CD14-positive monocyte (primary cell): ENCODE measurements at regions not wholly inside any gene's neighbourhood (a gene's known extent, or its start where the extent isn't known, plus 50 kb on each side); places are given as distances from the start of the nearest gene placed in this dataset.
A peak's percentile ranks its signal among the peaks of the same experiment; 100 is the strongest.

Source experiments
- DNase-seq, 3 donors: peaks; one replicate each; pipeline ENCODE4 v3.0.0-alpha.2; 2011 to 2022
- H2AFZ ChIP-seq: 2 replicates; pipeline ENCODE4 v1.6.0; 2012; ENCODE audit warnings: mild to moderate bottlenecking, low read depth, low read length, inconsistent platforms; ENCODE audit not compliant: insufficient read depth, poor library complexity, severe bottlenecking
- H3K27ac ChIP-seq, 2 donors: 1 replicate in 1 of 2; 2 replicates in 1 of 2; pipeline ENCODE4 v1.5.1; 2012 to 2013; ENCODE audit warnings: low read length in 2 of 2, control low read depth in 1 of 2, inconsistent platforms in 1 of 2, low read depth in 1 of 2, mild to moderate bottlenecking in 1 of 2
- H3K27me3 ChIP-seq, 2 donors: one replicate each; pipeline versions ENCODE4 v1.6.0 to v1.6.1; 2011 to 2013; ENCODE audit warnings: low read length in 2 of 2; ENCODE audit not compliant: control insufficient read depth in 2 of 2, insufficient read depth in 2 of 2
- H3K36me3 ChIP-seq, 2 donors: replicated peaks in 1 of 2; 1 replicate in 1 of 2; 2 replicates in 1 of 2; pipeline versions ENCODE4 v1.5.1 to v1.6.1; 2012 to 2013; ENCODE audit warnings: low read length in 2 of 2, control low read depth in 1 of 2, inconsistent platforms in 1 of 2, mild to moderate bottlenecking in 1 of 2; ENCODE audit not compliant: insufficient read depth in 2 of 2, control insufficient read depth in 1 of 2
- H3K4me1 ChIP-seq, 2 donors: 1 replicate in 1 of 2; 2 replicates in 1 of 2; pipeline versions ENCODE4 v1.5.1 to v1.6.1; 2012 to 2013; ENCODE audit warnings: low read length in 2 of 2, control low read depth in 1 of 2, inconsistent platforms in 1 of 2, mild to moderate bottlenecking in 1 of 2, moderate library complexity in 1 of 2; ENCODE audit not compliant: insufficient read depth in 2 of 2, control insufficient read depth in 1 of 2
- H3K4me2 ChIP-seq: replicated peaks from 2 replicates; pipeline ENCODE3; 2012; ENCODE audit warnings: low read length, moderate library complexity, mild to moderate bottlenecking; ENCODE audit not compliant: poor library complexity, severe bottlenecking; ENCODE audit errors: extremely low read depth
- H3K4me3 ChIP-seq, 3 experiments: fragments of 200-600 bp in 1 of 3; sonication (generic) in 1 of 3; replicated peaks in 1 of 3; 1 replicate in 2 of 3; 2 replicates in 1 of 3; pipeline ENCODE4 v1.5.1; 2011 to 2013; ENCODE audit warnings: low read length in 3 of 3, mild to moderate bottlenecking in 3 of 3, control low read depth in 2 of 3, low read depth in 2 of 3, inconsistent platforms in 1 of 3, moderate library complexity in 1 of 3
- H3K79me2 ChIP-seq: 2 replicates; pipeline ENCODE4 v1.6.0; 2012; ENCODE audit warnings: mild to moderate bottlenecking, control low read depth, inconsistent platforms, low read length, moderate library complexity; ENCODE audit not compliant: insufficient read depth
- H3K9ac ChIP-seq: 2 replicates; pipeline ENCODE4 v1.6.0; 2017; ENCODE audit warnings: low read length, mild to moderate bottlenecking; ENCODE audit not compliant: insufficient read depth, poor library complexity, severe bottlenecking
- H3K9me3 ChIP-seq, 2 donors: replicated peaks in 1 of 2; 1 replicate in 1 of 2; 2 replicates in 1 of 2; pipeline versions ENCODE4 v1.5.1 to v1.6.1; 2012 to 2013; ENCODE audit warnings: low read length in 2 of 2, control low read depth in 1 of 2; ENCODE audit not compliant: control insufficient read depth in 1 of 2, insufficient read depth in 1 of 2
- H4K20me1 ChIP-seq: 2 replicates; pipeline ENCODE4 v1.6.0; 2012; ENCODE audit warnings: mild to moderate bottlenecking, low read length, control low read depth, moderate library complexity; ENCODE audit not compliant: insufficient read depth
- H3K27ac Mint-ChIP-seq, 7 donors: one replicate each; pipeline ENCODE4 v1.8.0; 2020; ENCODE audit warnings: mild to moderate bottlenecking in 7 of 7, mixed read lengths in 7 of 7, moderate library complexity in 6 of 7, inconsistent platforms in 2 of 7
- H3K27me3 Mint-ChIP-seq, 3 donors: one replicate each; pipeline ENCODE4 v1.8.0; 2021 to 2022; ENCODE audit warnings: low read depth in 3 of 3, mild to moderate bottlenecking in 3 of 3, mixed read lengths in 3 of 3, moderate library complexity in 3 of 3, inconsistent platforms in 1 of 3
- H3K36me3 Mint-ChIP-seq, 2 donors: one replicate each; pipeline ENCODE4 v1.8.0; 2020; ENCODE audit warnings: mixed read lengths in 2 of 2, inconsistent platforms in 1 of 2, mild to moderate bottlenecking in 1 of 2
- H3K4me1 Mint-ChIP-seq: one replicate; pipeline ENCODE4 v1.8.0; 2020; ENCODE audit warnings: mild to moderate bottlenecking, mixed read lengths
- H3K4me3 Mint-ChIP-seq, 2 donors: one replicate each; pipeline ENCODE4 v1.8.0; 2020; ENCODE audit warnings: mild to moderate bottlenecking in 2 of 2, mixed read lengths in 2 of 2, moderate library complexity in 1 of 2
- H3K9me3 Mint-ChIP-seq, 7 donors: one replicate each; pipeline ENCODE4 v1.8.0; 2020 to 2022; ENCODE audit warnings: mixed read lengths in 7 of 7, mild to moderate bottlenecking in 6 of 7, moderate library complexity in 6 of 7, inconsistent platforms in 2 of 7
- WGBS: methylation state at CpG from one replicate; pipeline ENCODE4 v1.1.5; 2013; ENCODE audit warnings: missing lambda C conversion rate; ENCODE audit not compliant: insufficient coverage; 5-methylcytosine and 5-hydroxymethylcytosine counted together
- intact Hi-C, 2 donors: fragments of 100-400 bp; cut with micrococcal nuclease; formaldehyde crosslinking; loops; one replicate each; pipeline versions ENCODE4 v1.15.0 to v1.15.1; 2023
- TF ChIP-seq, protein P1 (sequence below): fragments of 200-600 bp; IDR thresholded peaks from one replicate; pipeline ENCODE4 v1.8.0; 2022; ENCODE audit warnings: antibody characterized with exemption, mild to moderate bottlenecking

DNA sequence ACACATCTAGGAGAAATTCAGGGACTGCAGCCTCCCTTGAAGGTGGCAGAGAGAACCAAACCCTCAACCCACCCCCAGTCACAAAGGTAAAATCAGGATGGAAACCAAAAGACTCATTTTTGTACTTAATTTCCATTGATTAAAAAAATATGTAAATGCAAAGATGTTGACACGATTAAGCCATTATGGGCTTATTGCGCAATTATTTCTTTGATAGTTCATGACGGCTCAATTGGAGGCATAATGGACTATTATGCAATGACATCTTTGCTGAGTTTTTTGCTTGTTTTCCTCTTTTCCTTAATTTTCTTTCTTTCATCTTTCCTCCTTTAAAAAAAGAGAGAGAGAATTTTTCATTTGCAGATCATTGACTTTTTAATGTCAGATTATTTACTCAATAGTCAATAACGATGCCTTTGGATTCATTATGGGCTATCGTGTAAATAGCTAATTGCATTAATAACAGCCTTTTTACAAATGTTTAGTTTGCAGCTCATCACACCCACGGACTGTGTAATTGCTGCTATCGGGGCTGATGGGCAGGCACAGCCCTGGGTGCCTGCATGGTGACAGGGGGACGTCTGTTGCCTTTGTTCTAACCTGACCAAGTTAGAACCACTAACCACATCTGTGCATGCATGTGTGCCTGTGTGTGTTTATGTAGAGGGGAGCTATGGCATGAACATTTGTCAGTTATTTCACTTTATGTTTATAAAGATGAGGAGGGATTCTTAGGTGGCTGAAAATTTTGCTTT, 482.4 kb upstream of the TSHZ3 start:
- H2AFZ ChIP-seq, result no peak overlapping the region
- H3K27ac Mint-ChIP-seq, result peak overlapping the region in 1 of 7 donors; percentile 20
- H3K36me3 ChIP-seq, result no peaks in the 10 kb centered on the region
- no peaks in the 10 kb centered on the region for H3K27me3 Mint-ChIP-seq
- peaks cover 3 to 13% of the 10 kb centered on the region in 2 donors for H3K9me3 ChIP-seq
- H3K27me3 ChIP-seq, result no peaks in the 10 kb centered on the region
- no peaks in the 10 kb centered on the region for H3K36me3 Mint-ChIP-seq
- no peaks in the 10 kb centered on the region for H3K79me2 ChIP-seq
- H3K9me3 Mint-ChIP-seq, result peaks cover 2 to 11% (median 5%) of the 10 kb centered on the region in 7 donors
- intact Hi-C loops, result no loop called here
- no peak overlapping the region for H3K4me2 ChIP-seq
- WGBS, result no CpG with 5 or more reads among the region's 8 CpGs
- DNase-seq, result no peak
- no peak overlapping the region for H3K4me3 ChIP-seq
- no peaks in the 10 kb centered on the region for H3K4me1 Mint-ChIP-seq
- H3K27ac ChIP-seq, result no peak overlapping the region
- TF ChIP-seq, protein P1, sequence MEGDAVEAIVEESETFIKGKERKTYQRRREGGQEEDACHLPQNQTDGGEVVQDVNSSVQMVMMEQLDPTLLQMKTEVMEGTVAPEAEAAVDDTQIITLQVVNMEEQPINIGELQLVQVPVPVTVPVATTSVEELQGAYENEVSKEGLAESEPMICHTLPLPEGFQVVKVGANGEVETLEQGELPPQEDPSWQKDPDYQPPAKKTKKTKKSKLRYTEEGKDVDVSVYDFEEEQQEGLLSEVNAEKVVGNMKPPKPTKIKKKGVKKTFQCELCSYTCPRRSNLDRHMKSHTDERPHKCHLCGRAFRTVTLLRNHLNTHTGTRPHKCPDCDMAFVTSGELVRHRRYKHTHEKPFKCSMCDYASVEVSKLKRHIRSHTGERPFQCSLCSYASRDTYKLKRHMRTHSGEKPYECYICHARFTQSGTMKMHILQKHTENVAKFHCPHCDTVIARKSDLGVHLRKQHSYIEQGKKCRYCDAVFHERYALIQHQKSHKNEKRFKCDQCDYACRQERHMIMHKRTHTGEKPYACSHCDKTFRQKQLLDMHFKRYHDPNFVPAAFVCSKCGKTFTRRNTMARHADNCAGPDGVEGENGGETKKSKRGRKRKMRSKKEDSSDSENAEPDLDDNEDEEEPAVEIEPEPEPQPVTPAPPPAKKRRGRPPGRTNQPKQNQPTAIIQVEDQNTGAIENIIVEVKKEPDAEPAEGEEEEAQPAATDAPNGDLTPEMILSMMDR, result no peak
- H3K4me1 ChIP-seq, result no peaks in the 10 kb centered on the region
- no peak overlapping the region for H3K9ac ChIP-seq
- no peaks in the 10 kb centered on the region for H4K20me1 ChIP-seq
- no peak overlapping the region for H3K4me3 Mint-ChIP-seq

DNA sequence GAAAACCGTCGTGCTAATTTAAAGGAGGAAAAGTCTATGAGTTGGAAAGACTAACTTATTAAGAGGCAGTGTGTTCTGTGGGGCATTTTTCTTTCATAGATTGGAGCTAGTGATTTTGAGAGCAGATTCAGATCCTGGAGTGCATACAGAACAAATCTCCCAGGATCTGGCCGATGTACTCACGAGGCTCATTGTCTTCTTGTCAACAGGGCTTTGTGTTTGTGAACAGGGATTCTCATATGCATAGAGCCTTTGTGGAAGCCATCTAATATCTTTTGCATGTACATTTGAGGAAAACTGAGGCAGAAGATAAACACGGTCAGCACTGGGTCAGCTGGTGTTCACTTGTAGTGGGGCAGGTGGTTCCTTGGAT, 482.9 kb upstream of the TSHZ3 start:
- DNase-seq, result no peak
- Histone ChIP-seq H3K79me2 (no peaks in the 10 kb centered on the region), H3K27ac (no peak overlapping the region), H3K4me1 (no peaks in the 10 kb centered on the region), H3K36me3 (no peaks in the 10 kb centered on the region), H3K9ac (no peak overlapping the region), H3K4me2 (no peak overlapping the region), H3K27me3 (no peaks in the 10 kb centered on the region), H3K4me3 (no peak overlapping the region), H2AFZ (no peak overlapping the region), H3K9me3 (peaks cover 3 to 13% of the 10 kb centered on the region in 2 donors), H4K20me1 (no peaks in the 10 kb centered on the region)
- no peaks in the 10 kb centered on the region for H3K27me3 Mint-ChIP-seq
- H3K9me3 Mint-ChIP-seq, result peaks cover 2 to 11% (median 5%) of the 10 kb centered on the region in 7 donors
- H3K4me1 Mint-ChIP-seq, result no peaks in the 10 kb centered on the region
- H3K36me3 Mint-ChIP-seq, result no peaks in the 10 kb centered on the region
- no peak overlapping the region for H3K27ac Mint-ChIP-seq
- TF ChIP-seq, protein P1, result no peak
- WGBS, result 91% methylated on average over 3 of the region's 5 CpGs
- intact Hi-C loops, result no loop called here
- no peak overlapping the region for H3K4me3 Mint-ChIP-seq
